Smooth muscle cell (in vitro differentiated cells): ENCODE measurements at regions not wholly inside any gene's neighbourhood (a gene's known extent, or its start where the extent isn't known, plus 50 kb on each side); places are given as distances from the start of the nearest gene placed in this dataset.

ENCODE experiments used
- DNase-seq: peaks from one replicate; lab custom pipeline; 2025; ENCODE audit not compliant: unreplicated experiment; lab: John Stamatoyannopoulos, UW
- H2AFZ ChIP-seq: fragments of 200-600 bp; sonication (generic); 2 replicates; pipeline ENCODE4 v1.6.0; 2016; ENCODE audit warnings: antibody characterized with exemption, low read depth, mild to moderate bottlenecking
- H3F3A ChIP-seq: fragments of 200-600 bp; sonication (generic); 2 replicates; pipeline ENCODE4 v1.6.0; 2017; ENCODE audit warnings: antibody characterized with exemption, low read depth
- H3K27ac ChIP-seq: fragments of 200-600 bp; sonication (generic); 2 replicates; pipeline ENCODE4 v1.5.1; 2016; ENCODE audit warnings: low read depth, mild to moderate bottlenecking
- H3K27me3 ChIP-seq: fragments of 200-600 bp; sonication (generic); 2 replicates; pipeline ENCODE4 v1.6.1; 2016; ENCODE audit warnings: low read depth, mild to moderate bottlenecking
- H3K36me3 ChIP-seq: fragments of 200-600 bp; sonication (generic); 2 replicates; pipeline ENCODE4 v1.5.1; 2016; ENCODE audit warnings: low read depth
- H3K4me1 ChIP-seq: fragments of 200-600 bp; sonication (generic); 2 replicates; pipeline ENCODE4 v1.5.1; 2016; ENCODE audit warnings: low read depth
- H3K4me2 ChIP-seq: fragments of 200-600 bp; sonication (generic); 2 replicates; pipeline ENCODE4 v1.6.0; 2016; ENCODE audit warnings: mild to moderate bottlenecking
- H3K4me3 ChIP-seq: fragments of 200-600 bp; sonication (generic); 2 replicates; pipeline ENCODE4 v1.5.1; 2016; ENCODE audit warnings: mild to moderate bottlenecking
- H3K79me2 ChIP-seq: fragments of 200-600 bp; sonication (generic); 2 replicates; pipeline ENCODE4 v1.6.0; 2016; ENCODE audit warnings: low read depth, mild to moderate bottlenecking
- H3K9ac ChIP-seq: fragments of 200-600 bp; sonication (generic); 2 replicates; pipeline ENCODE4 v1.6.0; 2016; ENCODE audit warnings: low read depth
- H3K9me3 ChIP-seq: fragments of 200-600 bp; sonication (generic); replicated peaks from 2 replicates; pipeline ENCODE4 v1.5.1; 2016; ENCODE audit warnings: low read depth
- H4K20me1 ChIP-seq: fragments of 200-600 bp; sonication (generic); 2 replicates; pipeline ENCODE4 v1.6.0; 2016; ENCODE audit warnings: low read depth
- WGBS: methylation state at CpG from one replicate; pipeline ENCODE4 v1.1.7; 2016; ENCODE audit warnings: low lambda C conversion rate; 5-methylcytosine and 5-hydroxymethylcytosine counted together
- TF ChIP-seq, protein P1 (sequence below): fragments of 200-600 bp; sonication (generic); IDR thresholded peaks from 2 replicates; pipeline ENCODE4 v1.5.1; 2017; ENCODE audit warnings: borderline replicate concordance, mild to moderate bottlenecking, antibody characterized with exemption; ENCODE audit not compliant: insufficient read depth, poor library complexity, severe bottlenecking

DNA sequence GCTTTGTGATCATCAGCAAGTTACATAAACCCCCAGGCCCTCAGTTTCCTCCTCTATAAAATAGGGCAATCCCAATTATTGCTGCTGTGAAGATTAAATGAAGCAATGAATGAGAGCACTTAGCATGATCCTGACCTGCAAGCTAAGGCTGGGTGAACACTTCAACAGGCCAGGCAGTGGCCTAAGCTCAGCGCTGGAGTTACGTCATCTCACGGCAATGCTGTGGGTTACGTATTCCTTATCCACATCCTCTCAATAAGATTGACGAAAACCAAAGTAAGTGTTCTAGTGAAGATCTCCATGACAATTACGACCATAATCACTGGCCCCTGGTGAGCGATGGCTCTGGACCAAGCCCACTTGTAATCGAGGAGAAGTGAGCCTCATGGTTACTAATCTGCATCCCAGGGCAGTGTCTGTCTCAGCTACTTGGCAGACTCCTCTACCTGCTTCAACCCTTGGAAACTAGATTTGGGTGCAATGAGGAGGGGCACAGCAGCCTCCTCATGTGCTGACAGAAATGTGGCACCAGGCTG lies 274.1 kb upstream of the ARID1B start:
- Histone ChIP-seq H3K9me3 (no peaks in the 10 kb centered on the region), H3K4me2 (no peak overlapping the region), H3K4me3 (no peak overlapping the region), H2AFZ (no peak overlapping the region), H3K27ac (no peak overlapping the region), H3K4me1 (no peaks in the 10 kb centered on the region), H3K36me3 (no peaks in the 10 kb centered on the region), H3K9ac (no peak overlapping the region), H4K20me1 (no peaks in the 10 kb centered on the region), H3K27me3 (no peaks in the 10 kb centered on the region), H3F3A (no peaks in the 10 kb centered on the region), H3K79me2 (no peaks in the 10 kb centered on the region)
- WGBS = 60% methylated on average over 8 of the region's 8 CpGs
- TF ChIP-seq, protein P1, sequence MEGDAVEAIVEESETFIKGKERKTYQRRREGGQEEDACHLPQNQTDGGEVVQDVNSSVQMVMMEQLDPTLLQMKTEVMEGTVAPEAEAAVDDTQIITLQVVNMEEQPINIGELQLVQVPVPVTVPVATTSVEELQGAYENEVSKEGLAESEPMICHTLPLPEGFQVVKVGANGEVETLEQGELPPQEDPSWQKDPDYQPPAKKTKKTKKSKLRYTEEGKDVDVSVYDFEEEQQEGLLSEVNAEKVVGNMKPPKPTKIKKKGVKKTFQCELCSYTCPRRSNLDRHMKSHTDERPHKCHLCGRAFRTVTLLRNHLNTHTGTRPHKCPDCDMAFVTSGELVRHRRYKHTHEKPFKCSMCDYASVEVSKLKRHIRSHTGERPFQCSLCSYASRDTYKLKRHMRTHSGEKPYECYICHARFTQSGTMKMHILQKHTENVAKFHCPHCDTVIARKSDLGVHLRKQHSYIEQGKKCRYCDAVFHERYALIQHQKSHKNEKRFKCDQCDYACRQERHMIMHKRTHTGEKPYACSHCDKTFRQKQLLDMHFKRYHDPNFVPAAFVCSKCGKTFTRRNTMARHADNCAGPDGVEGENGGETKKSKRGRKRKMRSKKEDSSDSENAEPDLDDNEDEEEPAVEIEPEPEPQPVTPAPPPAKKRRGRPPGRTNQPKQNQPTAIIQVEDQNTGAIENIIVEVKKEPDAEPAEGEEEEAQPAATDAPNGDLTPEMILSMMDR = no peak
- DNase-seq = no peak

DNA sequence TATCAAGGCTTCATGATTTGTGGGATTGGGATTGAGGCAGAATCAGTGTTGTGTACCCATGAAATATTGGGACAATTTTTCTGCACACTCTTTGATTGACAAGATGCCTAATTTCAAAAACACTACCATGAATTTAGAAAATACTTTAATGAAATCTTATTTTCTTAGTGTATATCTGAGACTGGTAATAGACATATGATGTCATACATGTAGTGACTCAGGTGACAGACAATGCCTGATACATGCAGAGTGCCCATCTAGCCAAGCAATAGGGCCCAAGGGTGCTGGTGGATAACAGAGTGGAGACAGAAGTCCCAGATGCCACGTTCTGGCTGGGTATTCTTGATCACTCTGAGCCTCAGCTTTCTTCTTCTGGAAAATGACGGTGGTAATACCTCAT lies 279.6 kb upstream of the ARID1B start:
- Histone ChIP-seq H2AFZ (no peak overlapping the region), H3K4me2 (no peak overlapping the region), H3F3A (no peaks in the 10 kb centered on the region), H3K9ac (no peak overlapping the region), H4K20me1 (no peaks in the 10 kb centered on the region), H3K9me3 (no peaks in the 10 kb centered on the region), H3K79me2 (no peaks in the 10 kb centered on the region), H3K27me3 (no peaks in the 10 kb centered on the region), H3K27ac (no peak overlapping the region), H3K4me1 (no peaks in the 10 kb centered on the region), H3K4me3 (no peak overlapping the region), H3K36me3 (no peaks in the 10 kb centered on the region)
- 76% methylated on average over 2 of the region's 2 CpGs for WGBS
- TF ChIP-seq, protein P1 = no peak
- no peak for DNase-seq

DNA sequence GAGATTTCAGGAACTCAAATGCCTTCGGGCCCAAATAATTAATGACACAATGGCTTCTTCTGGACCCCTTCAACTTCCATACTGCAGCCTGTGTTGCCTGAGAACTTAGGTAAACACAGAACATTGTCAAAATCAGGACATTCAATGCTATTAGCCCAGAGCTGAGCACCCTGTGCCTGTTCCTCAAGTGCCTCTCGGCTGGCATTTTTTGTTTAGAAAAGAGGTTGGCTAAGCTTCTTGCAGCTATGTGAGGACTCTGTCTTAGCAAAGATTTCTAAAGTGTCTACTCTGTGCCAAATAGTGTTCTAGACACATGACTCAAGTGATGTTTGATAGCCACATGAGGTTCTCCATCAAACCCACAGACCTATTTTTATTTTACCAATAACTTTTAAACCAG lies 289.3 kb upstream of the ARID1B start:
- Histone ChIP-seq H3F3A (no peaks in the 10 kb centered on the region), H3K4me1 (no peaks in the 10 kb centered on the region), H3K9ac (no peak overlapping the region), H3K9me3 (no peaks in the 10 kb centered on the region), H3K4me3 (no peak overlapping the region), H3K27me3 (no peaks in the 10 kb centered on the region), H2AFZ (no peak overlapping the region), H3K4me2 (no peak overlapping the region), H3K36me3 (no peaks in the 10 kb centered on the region), H3K79me2 (no peaks in the 10 kb centered on the region), H3K27ac (no peak overlapping the region), H4K20me1 (no peaks in the 10 kb centered on the region)
- no peak for DNase-seq
- TF ChIP-seq, protein P1 = no peak
- WGBS = 66% methylated on average over 2 of the region's 2 CpGs

DNA sequence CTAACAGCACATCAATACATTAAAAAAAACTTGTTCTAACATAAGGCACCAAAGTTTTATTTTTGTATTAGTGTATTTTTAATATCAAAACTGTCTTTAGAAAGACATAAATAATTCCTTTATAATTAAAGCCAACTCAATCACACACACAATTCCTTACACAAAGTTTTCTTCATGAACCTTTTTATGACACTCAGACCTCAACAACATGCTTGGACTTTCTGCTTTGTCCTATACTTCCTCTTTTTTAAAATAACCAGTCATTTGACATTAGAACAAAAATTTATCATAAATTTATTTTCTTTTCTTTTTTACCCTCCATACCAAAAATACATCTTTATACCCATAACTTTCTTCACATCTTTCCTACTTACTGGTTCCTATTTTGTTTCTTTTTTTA lies 292.0 kb upstream of the ARID1B start:
- no peak overlapping the region for H3K9ac ChIP-seq
- H3K27ac ChIP-seq = no peak overlapping the region
- H3K36me3 ChIP-seq = no peaks in the 10 kb centered on the region
- H3K4me2 ChIP-seq = no peak overlapping the region
- no peak for DNase-seq
- H3F3A ChIP-seq = no peaks in the 10 kb centered on the region
- no peaks in the 10 kb centered on the region for H3K27me3 ChIP-seq
- no peaks in the 10 kb centered on the region for H3K79me2 ChIP-seq
- no peaks in the 10 kb centered on the region for H4K20me1 ChIP-seq
- TF ChIP-seq, protein P1 = no peak
- H2AFZ ChIP-seq = no peak overlapping the region
- no peaks in the 10 kb centered on the region for H3K4me1 ChIP-seq
- H3K4me3 ChIP-seq = no peak overlapping the region
- no peaks in the 10 kb centered on the region for H3K9me3 ChIP-seq
